ENCODE measurements at regions not wholly inside any gene's neighbourhood (a gene's known extent, or its start where the extent isn't known, plus 50 kb on each side); places are given as distances from the start of the nearest gene placed in this dataset.

GRCh38 chr4:116397714-116398113 is 687.7 kb downstream of the TRAM1L1 start:
- no peak for DNase-seq

- DNase-seq: no peak
Observed at GRCh38 chr4:116397291-116397690, 688.1 kb downstream of the TRAM1L1 start.

GRCh38 chr4:116395408-116395807 is 690.0 kb downstream of the TRAM1L1 start:
- no peak for DNase-seq

GRCh38 chr4:116391020-116391419 is 694.4 kb downstream of the TRAM1L1 start:
- DNase-seq: no peak

GRCh38 chr4:116389139-116389538 is 696.2 kb downstream of the TRAM1L1 start:
- peak; percentile 16 for DNase-seq

GRCh38 chr4:116387937-116388474 is 697.4 kb downstream of the TRAM1L1 start:
- no peak for DNase-seq

- no peak for DNase-seq
Observed at GRCh38 chr4:116386856-116387255, 698.5 kb downstream of the TRAM1L1 start.

GRCh38 chr4:116385583-116385982 is 699.8 kb downstream of the TRAM1L1 start:
- DNase-seq: no peak

- no peak for DNase-seq
Observed at GRCh38 chr4:116374815-116375214, 710.6 kb downstream of the TRAM1L1 start.

- no peak for DNase-seq
Observed at GRCh38 chr4:116362583-116362982, 722.8 kb downstream of the TRAM1L1 start.

- DNase-seq: peak; percentile 6
Observed at GRCh38 chr4:116361790-116362189, 723.6 kb downstream of the TRAM1L1 start.

- DNase-seq: peak; percentile 81
Observed at GRCh38 chr4:116358633-116359222, 726.6 kb downstream of the TRAM1L1 start.

GRCh38 chr4:116357758-116358157 is 727.6 kb downstream of the TRAM1L1 start:
- no peak for DNase-seq

- no peak for DNase-seq
Observed at GRCh38 chr4:116346750-116347149, 738.6 kb downstream of the TRAM1L1 start.

GRCh38 chr4:116343809-116344208 is 741.6 kb downstream of the TRAM1L1 start:
- peak; percentile 16 for DNase-seq

- DNase-seq: no peak
Observed at GRCh38 chr4:116342143-116342542, 743.2 kb downstream of the TRAM1L1 start.

GRCh38 chr4:116332508-116332907 is 752.9 kb downstream of the TRAM1L1 start:
- no peak for DNase-seq

- DNase-seq: peak; percentile 28
Observed at GRCh38 chr4:116328261-116328860, 757.0 kb downstream of the TRAM1L1 start.

- no peak for DNase-seq
Observed at GRCh38 chr4:116323606-116324005, 761.8 kb downstream of the TRAM1L1 start.

GRCh38 chr4:116321471-116321870 is 763.9 kb downstream of the TRAM1L1 start:
- no peak for DNase-seq

- no peak for DNase-seq
Observed at GRCh38 chr4:116320859-116321258, 764.5 kb downstream of the TRAM1L1 start.

- DNase-seq: no peak
Observed at GRCh38 chr4:116303736-116304188, 781.6 kb downstream of the TRAM1L1 start.

- DNase-seq: no peak
Observed at GRCh38 chr4:116302990-116303735, 782.2 kb downstream of the TRAM1L1 start.

GRCh38 chr4:116275006-116275405 is 810.4 kb downstream of the TRAM1L1 start:
- DNase-seq: no peak

Data from inflammatory macrophage treated with lipopolysaccharide for 4 hours (primary cell).